Epithelial cell of esophagus (primary cell): ENCODE measurements at regions not wholly inside any gene's neighbourhood (a gene's known extent, or its start where the extent isn't known, plus 50 kb on each side); places are given as distances from the start of the nearest gene placed in this dataset.

ENCODE experiments used
- DNase-seq: peaks from one replicate; pipeline ENCODE4 v3.0.0; 2010; ENCODE audit warnings: low read depth
- H3K4me3 ChIP-seq: 2 replicates; pipeline ENCODE4 v1.5.1; 2011; ENCODE audit warnings: mild to moderate bottlenecking, low read length, control low read depth
- CTCF ChIP-seq: IDR thresholded peaks from 2 replicates; pipeline ENCODE4 v1.5.1; 2011; ENCODE audit warnings: low read depth, mild to moderate bottlenecking, low read length, control low read depth, inconsistent platforms; ENCODE audit not compliant: insufficient read depth; ENCODE audit errors: missing control alignments

- TF ChIP-seq CTCF = no peak
- H3K4me3 ChIP-seq = no peak overlapping the region
- no peak for DNase-seq
Measured at GRCh38 chr10:117945651-117946050, 101.1 kb downstream of the RAB11FIP2 start.

- no peak for TF ChIP-seq CTCF
- DNase-seq = peak; percentile 67
- no peak overlapping the region for H3K4me3 ChIP-seq
Measured at GRCh38 chr10:117946525-117947070, 100.1 kb downstream of the RAB11FIP2 start.

- no peak overlapping the region for H3K4me3 ChIP-seq
- no peak for TF ChIP-seq CTCF
- DNase-seq = no peak
Measured at GRCh38 chr10:117948493-117948892, 98.2 kb downstream of the RAB11FIP2 start.

GRCh38 chr10:117950408-117950807, 96.3 kb downstream of the RAB11FIP2 start:
- H3K4me3 ChIP-seq = no peak overlapping the region
- no peak for DNase-seq
- no peak for TF ChIP-seq CTCF
